WI38 (cell line): ENCODE measurements at regions not wholly inside any gene's neighbourhood (a gene's known extent, or its start where the extent isn't known, plus 50 kb on each side); places are given as distances from the start of the nearest gene placed in this dataset.

Source experiments
- H3K4me3 ChIP-seq: 2 replicates; pipeline ENCODE4 v1.5.1; 2011; ENCODE audit warnings: low read depth, mild to moderate bottlenecking, control low read depth, low read length
- CTCF ChIP-seq: IDR thresholded peaks from 2 replicates; pipeline ENCODE4 v1.5.1; 2012; ENCODE audit warnings: low read depth, mild to moderate bottlenecking, control low read depth, low read length

- no peak for TF ChIP-seq CTCF
- H3K4me3 ChIP-seq, result no peak overlapping the region
These were observed 342.8 kb upstream of the AGA start for GRCh38 chr4:177785000-177785399.

- no peak for TF ChIP-seq CTCF
- H3K4me3 ChIP-seq, result no peak overlapping the region
These were observed 347.4 kb upstream of the AGA start for GRCh38 chr4:177789610-177790009.

- TF ChIP-seq CTCF, result no peak
- no peak overlapping the region for H3K4me3 ChIP-seq
These were observed 349.0 kb upstream of the AGA start for GRCh38 chr4:177791188-177791587.

GRCh38 chr4:177796841-177797240, 354.6 kb upstream of the AGA start:
- H3K4me3 ChIP-seq, result no peak overlapping the region
- TF ChIP-seq CTCF, result no peak

- TF ChIP-seq CTCF, result no peak
These were observed 355.9 kb upstream of the AGA start for GRCh38 chr4:177798161-177798560.

GRCh38 chr4:177802162-177802561, 359.9 kb upstream of the AGA start:
- H3K4me3 ChIP-seq, result no peak overlapping the region
- no peak for TF ChIP-seq CTCF

More at GRCh38 chr4:177798161-177798560, 355.9 kb upstream of the AGA start:
- no peak overlapping the region for H3K4me3 ChIP-seq

GRCh38 chr4:177802661-177803060, 360.4 kb upstream of the AGA start:
- no peak for TF ChIP-seq CTCF
- no peak overlapping the region for H3K4me3 ChIP-seq
